C4-2B (cell line): ENCODE measurements at regions not wholly inside any gene's neighbourhood (a gene's known extent, or its start where the extent isn't known, plus 50 kb on each side); places are given as distances from the start of the nearest gene placed in this dataset.

Source experiments
- H3K27ac ChIP-seq: fragments of 450-650 bp; 2 replicates; pipeline ENCODE4 v1.5.1; 2017
- ZFX ChIP-seq: fragments of 450-650 bp; IDR thresholded peaks from 2 replicates; pipeline ENCODE4 v1.6.1; 2017
- TF ChIP-seq, protein P1 (sequence below): fragments of 450-650 bp; conservative IDR thresholded peaks from 2 replicates; pipeline ENCODE4 v1.5.1; 2017; ENCODE audit warnings: mild to moderate bottlenecking

GRCh38 chr1:166479052-166479631, 312.3 kb upstream of the FAM78B start:
- no peak overlapping the region for H3K27ac ChIP-seq
- TF ChIP-seq, protein P1, sequence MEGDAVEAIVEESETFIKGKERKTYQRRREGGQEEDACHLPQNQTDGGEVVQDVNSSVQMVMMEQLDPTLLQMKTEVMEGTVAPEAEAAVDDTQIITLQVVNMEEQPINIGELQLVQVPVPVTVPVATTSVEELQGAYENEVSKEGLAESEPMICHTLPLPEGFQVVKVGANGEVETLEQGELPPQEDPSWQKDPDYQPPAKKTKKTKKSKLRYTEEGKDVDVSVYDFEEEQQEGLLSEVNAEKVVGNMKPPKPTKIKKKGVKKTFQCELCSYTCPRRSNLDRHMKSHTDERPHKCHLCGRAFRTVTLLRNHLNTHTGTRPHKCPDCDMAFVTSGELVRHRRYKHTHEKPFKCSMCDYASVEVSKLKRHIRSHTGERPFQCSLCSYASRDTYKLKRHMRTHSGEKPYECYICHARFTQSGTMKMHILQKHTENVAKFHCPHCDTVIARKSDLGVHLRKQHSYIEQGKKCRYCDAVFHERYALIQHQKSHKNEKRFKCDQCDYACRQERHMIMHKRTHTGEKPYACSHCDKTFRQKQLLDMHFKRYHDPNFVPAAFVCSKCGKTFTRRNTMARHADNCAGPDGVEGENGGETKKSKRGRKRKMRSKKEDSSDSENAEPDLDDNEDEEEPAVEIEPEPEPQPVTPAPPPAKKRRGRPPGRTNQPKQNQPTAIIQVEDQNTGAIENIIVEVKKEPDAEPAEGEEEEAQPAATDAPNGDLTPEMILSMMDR: peak; percentile 85
- TF ChIP-seq ZFX: no peak

- no peak for TF ChIP-seq ZFX
- TF ChIP-seq, protein P1: no peak
- H3K27ac ChIP-seq: no peak overlapping the region
These were observed 317.7 kb upstream of the FAM78B start for GRCh38 chr1:166484471-166484870.

DNA sequence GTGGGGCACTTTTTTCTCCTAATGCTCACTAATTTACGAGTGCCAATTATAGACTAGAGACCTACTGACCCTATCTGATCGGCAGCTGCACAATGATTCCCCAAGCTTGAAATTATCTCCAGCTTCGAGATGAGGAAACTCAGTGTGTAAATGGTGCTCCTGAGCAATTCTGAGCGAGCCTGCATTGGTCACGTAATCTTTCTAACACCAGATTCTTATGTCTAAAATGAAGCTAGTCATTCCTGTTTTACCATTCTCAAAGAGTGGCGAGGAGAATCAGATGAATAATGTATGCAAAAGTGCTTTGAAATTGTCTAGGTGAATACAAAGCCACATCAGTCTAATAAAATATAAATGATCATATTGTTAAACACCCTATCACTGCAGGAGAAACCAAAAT, 318.1 kb upstream of the FAM78B start:
- no peak overlapping the region for H3K27ac ChIP-seq
- no peak for TF ChIP-seq ZFX
- TF ChIP-seq, protein P1: no peak

- TF ChIP-seq, protein P1: no peak
- TF ChIP-seq ZFX: no peak
- no peak overlapping the region for H3K27ac ChIP-seq
These were observed 318.8 kb upstream of the FAM78B start for GRCh38 chr1:166485620-166486019.

GRCh38 chr1:166488327-166488726, 321.5 kb upstream of the FAM78B start:
- TF ChIP-seq, protein P1: no peak
- TF ChIP-seq ZFX: no peak
- no peak overlapping the region for H3K27ac ChIP-seq

DNA sequence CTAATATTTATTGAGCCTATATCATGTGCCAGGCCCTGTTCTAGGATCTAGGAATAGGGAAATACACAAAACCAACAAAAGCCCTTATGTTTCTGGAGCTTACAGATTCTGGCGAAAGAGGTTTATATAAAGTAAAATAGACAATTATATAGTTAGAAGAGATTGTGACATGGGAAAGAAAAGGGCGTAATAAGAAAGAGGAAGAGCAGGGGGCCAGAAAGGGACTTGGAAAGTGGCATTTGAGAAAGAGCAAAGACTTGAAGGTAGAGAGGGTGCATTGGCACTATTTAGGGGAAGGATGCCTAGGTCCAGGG, 322.5 kb upstream of the FAM78B start:
- TF ChIP-seq, protein P1: no peak
- TF ChIP-seq ZFX: no peak
- H3K27ac ChIP-seq: peak overlapping the region; percentile 21; the same call in 1 of the 2 replicates

DNA sequence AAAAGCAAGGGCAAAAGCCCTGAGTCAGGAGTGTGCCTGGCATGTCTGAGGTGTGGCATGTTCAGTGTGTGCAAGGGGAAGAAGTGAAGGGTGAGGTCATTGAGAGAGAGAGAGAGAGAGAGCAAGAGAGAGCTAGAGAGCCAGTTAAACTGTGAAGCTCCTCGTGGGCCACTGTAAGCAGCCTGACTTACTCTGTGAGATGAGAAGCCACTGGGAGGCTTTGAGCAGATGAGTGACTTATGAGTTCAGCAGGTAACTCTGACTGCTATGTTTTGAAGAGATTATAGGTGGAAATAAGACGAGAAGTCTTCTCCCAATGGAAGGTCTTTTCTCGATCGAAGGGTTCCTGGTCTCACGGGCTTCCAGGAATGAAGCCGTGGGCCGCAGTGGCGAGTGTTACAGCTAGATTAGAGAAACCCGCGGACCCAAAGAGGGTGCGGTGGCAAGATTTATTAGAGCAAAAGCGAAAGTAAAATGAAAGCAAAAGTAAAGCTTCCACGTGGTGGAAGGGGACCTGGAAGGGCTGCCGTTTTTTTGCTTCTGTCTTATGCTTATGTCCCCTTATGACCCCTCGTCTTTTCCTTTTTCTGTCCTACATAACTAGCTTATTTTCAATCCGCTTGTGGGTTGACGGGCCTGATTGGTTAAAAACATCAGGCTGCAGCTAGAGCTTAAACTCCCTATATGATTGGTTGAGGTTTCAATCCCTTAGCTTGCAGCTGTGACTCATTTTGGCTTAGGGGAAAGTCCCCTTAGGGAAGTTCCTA, 323.1 kb upstream of the FAM78B start:
- peak overlapping the region; percentile 21; the same call in 1 of the 2 replicates for H3K27ac ChIP-seq
- no peak for TF ChIP-seq ZFX
- TF ChIP-seq, protein P1: no peak
